ENCODE measurements at regions not wholly inside any gene's neighbourhood (a gene's known extent, or its start where the extent isn't known, plus 50 kb on each side); places are given as distances from the start of the nearest gene placed in this dataset.
"Not testable (repeated sequence)": the region's sequence is repeated elsewhere in the genome, so short reads cannot be mapped to it uniquely, and the experiment has no call there.

DNA sequence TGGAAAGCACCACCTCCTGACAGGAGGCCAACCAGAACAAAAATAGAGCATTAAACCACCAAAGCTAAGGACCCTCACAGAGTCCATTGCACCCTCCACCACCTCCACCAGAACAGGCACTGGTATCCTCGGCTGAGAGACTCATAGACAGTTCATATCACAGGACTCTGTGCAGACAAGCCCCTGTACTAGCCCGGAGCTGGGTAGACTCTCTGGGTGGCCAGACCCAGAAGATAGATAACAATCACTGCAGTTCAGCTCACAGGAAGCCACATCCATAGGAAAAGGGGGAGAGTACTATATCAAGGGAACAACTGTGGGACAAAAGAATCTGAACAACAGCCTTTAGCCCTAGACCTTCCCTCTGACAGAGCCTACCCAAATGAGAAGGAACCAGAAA, 67.4 kb upstream of the SSTR4 start:
- not testable (repeated sequence) for DNase-seq

GRCh38 chr20:22969031-22969430, 66.1 kb upstream of the SSTR4 start:
- DNase-seq: not testable (repeated sequence)

DNA sequence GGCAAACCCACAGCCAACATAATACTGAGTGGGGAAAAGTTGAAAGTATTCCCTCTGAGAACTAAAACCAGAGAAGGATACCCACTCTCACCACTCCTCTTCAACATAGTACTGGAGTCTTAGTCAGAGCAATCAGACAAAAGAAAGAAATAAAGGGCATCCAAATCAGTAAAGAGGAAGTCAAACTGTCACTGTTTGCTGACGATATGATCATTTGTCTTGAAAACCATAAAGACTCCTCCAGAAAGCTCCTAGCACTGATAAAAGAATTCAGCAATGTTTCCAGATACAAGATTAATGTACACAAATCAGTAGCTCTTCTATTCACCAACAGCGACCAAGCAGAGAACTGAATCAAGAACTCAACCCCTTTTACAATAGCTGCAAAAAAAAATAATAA, 64.0 kb upstream of the SSTR4 start:
- not testable (repeated sequence) for DNase-seq

DNA sequence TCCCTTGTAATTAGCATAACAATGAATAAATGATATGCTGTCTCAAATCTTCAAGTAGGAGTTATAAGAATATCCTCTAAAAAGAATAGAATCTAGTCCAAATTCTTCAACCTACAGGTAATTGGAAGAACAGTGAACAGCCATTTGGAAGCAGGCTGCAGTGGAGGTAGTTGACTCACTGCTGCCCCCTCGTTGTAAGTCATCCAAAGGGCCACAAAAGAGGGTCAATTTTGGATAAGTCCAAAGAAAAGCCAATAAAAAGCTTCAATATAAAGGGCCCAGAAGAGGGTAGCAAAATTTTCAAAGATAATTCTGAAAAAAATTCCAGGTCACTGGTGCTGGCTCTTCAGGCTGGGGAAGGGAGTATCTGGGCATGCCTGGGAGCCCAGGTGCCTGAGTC, 60.8 kb upstream of the SSTR4 start:
- no peak for DNase-seq

- no peak for DNase-seq
Measured at GRCh38 chr20:22977047-22977785, 57.9 kb upstream of the SSTR4 start.

DNA sequence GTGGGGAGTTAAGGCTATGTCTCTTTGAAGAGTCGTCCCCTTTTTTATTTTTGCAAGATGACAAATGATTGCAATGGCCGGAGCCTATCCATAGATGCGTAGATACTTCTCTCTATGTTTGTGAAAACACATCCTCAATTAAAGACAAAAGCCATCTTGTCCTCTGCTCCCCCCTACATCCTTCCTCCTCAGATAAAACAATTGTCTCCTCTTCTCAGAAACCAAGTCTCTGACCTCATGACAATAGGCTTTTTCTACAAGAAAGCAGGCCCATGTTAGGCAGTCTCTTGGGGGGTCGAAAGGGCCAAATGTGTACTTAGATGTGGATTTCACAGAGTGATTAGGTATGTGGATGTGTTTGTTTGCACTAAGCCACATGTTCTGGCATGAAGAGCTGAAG, 51.1 kb upstream of the SSTR4 start:
- DNase-seq: no peak

DNA sequence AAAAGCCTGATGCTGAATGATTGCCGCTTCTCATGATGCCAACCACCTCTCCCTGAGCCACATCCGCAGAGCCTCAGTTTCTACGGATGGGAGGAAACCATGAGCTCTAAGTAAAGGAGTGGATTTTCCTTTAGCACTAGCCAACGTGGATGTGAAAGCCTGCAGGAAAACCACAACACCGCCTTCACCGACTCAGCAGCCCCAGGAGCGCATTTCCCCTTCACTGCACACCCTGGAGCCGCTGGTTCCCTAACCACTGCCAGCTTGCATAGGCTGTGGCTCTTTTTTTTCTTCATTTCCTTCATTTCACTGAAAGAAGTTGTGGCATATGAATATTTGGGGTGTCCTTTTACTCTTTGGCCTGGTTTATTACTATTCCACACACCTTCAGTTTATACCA, 50.5 kb upstream of the SSTR4 start:
- DNase-seq: no peak

DNA sequence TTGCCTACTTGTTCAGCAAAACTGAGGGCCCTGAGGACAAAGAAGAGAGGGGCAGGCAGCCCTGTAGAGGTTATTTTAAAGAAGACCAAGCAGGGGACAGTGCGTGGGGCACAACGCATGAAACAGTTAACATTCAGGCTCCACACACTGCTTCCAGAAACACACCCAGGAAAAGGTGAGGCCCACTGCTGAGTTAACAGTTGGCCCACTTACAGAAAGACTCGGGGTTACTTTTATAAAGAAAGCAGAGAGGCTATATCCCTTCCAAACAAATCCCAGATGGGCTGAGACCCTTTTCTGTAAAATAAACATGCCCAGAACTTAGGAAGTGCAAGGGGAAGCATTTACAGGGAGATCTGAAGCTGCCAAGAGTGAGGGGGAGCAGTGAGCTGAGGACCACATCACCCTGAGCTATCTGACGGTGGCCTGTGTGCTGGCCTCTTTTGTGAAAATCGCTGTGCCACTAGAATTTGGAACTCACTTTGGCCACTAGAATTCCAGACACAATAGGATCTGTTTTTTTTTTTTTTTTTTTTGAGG, 49.8 kb upstream of the SSTR4 start:
- no peak for DNase-seq
